ENCODE measurements at regions not wholly inside any gene's neighbourhood (a gene's known extent, or its start where the extent isn't known, plus 50 kb on each side); places are given as distances from the start of the nearest gene placed in this dataset.

GRCh38 chr7:137080516-137081203 is 212.2 kb downstream of the CHRM2 start:
- Histone ChIP-seq H3K27ac (ENCODE audit: low read depth, low read length) (no peak overlapping the region), H3K4me3 (ENCODE audit: low read length) (no peak overlapping the region), H3K27me3 (ENCODE audit: insufficient read depth, low read length, poor library complexity, severe bottlenecking) (no peaks in the 10 kb centered on the region), H3K9me3 (ENCODE audit: low read length) (no peaks in the 10 kb centered on the region), H3K36me3 (ENCODE audit: insufficient read depth, low read length) (no peaks in the 10 kb centered on the region), H3K4me1 (ENCODE audit: insufficient read depth, low read length) (no peaks in the 10 kb centered on the region)
- Mint-ChIP-seq H3K9me3 (peaks cover 6 to 16% (median 9%) of the 10 kb centered on the region in 5 donors), H3K36me3 (no peaks in the 10 kb centered on the region), H3K4me3 (no peak overlapping the region), H3K4me1 (no peaks in the 10 kb centered on the region), H3K27ac (no peak overlapping the region), H3K27me3 (no peaks in the 10 kb centered on the region)
- no peak for DNase-seq
- ChIA-PET POLR2A (no interaction called here), CTCF (no interaction called here)

- CTCF ChIA-PET = no interaction called here
Measured at GRCh38 chr7:137078781-137079180, 210.3 kb downstream of the CHRM2 start.

GRCh38 chr7:137074391-137075030 is 206.1 kb downstream of the CHRM2 start:
- Mint-ChIP-seq H3K36me3 (no peaks in the 10 kb centered on the region), H3K27me3 (no peaks in the 10 kb centered on the region)
- CTCF ChIA-PET = no interaction called here

More at GRCh38 chr7:137078781-137079180, 210.3 kb downstream of the CHRM2 start:
- H3K27ac Mint-ChIP-seq = no peak overlapping the region
- no peaks in the 10 kb centered on the region for H3K36me3 Mint-ChIP-seq
- no peaks in the 10 kb centered on the region for H3K27me3 ChIP-seq (ENCODE audit: insufficient read depth, low read length, poor library complexity, severe bottlenecking)
- peak overlapping the region in 1 of 7 donors; percentile 27 for H3K4me3 Mint-ChIP-seq
- H3K4me1 ChIP-seq (ENCODE audit: insufficient read depth, low read length) = no peaks in the 10 kb centered on the region
- no peaks in the 10 kb centered on the region for H3K9me3 ChIP-seq (ENCODE audit: low read length)
- no peaks in the 10 kb centered on the region for H3K36me3 ChIP-seq (ENCODE audit: insufficient read depth, low read length)
- H3K4me1 Mint-ChIP-seq = no peaks in the 10 kb centered on the region
- POLR2A ChIA-PET = no interaction called here
- no peaks in the 10 kb centered on the region for H3K27me3 Mint-ChIP-seq
- no peak overlapping the region for H3K4me3 ChIP-seq (ENCODE audit: low read length)
- DNase-seq = no peak
- no peak overlapping the region for H3K27ac ChIP-seq (ENCODE audit: low read depth, low read length)
- H3K9me3 Mint-ChIP-seq = peaks cover 4 to 11% (median 9%) of the 10 kb centered on the region in 5 donors

DNA sequence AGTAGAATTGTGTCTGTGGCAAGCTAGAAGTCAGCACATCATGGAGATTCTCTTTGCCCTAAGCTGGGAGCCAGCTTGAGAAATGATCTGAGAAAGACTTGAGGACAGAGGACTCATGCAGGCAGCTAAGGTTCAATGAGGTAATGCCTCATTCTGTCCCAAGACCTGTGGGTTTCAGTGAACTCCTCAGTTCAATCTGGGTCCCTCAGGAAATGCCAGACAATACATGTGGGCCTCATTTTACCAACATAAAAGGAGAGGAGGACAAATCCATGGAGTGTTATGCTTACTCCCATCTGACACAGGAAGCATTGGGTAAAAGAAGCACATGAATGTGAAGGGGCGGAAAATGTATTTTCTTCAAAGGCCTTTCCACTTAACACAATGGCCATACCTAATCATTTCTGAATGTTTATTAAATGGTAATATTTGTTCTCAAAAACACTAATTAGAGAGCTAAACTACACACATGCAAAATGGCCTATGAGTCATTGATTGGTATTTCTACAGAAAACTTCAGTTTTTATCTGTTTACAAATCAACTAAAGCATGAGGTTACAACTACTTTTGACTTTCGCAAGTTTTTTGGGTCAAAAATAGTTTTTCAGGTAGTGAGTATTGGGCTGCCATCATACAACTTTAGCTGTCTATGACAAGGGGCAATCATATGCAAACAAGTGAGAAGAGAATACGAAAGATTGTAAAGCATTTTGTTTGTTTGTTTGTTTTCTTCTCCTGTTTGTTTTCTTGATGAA is 205.3 kb downstream of the CHRM2 start:
- no peak overlapping the region for H3K27ac Mint-ChIP-seq
- H3K4me3 Mint-ChIP-seq = no peak overlapping the region
- no peaks in the 10 kb centered on the region for H3K4me1 Mint-ChIP-seq
- CTCF ChIA-PET = no interaction called here
- peaks cover 0 to 18% (median 4%) of the 10 kb centered on the region in 5 donors for H3K9me3 Mint-ChIP-seq
- POLR2A ChIA-PET = no interaction called here
- H3K27me3 Mint-ChIP-seq = no peaks in the 10 kb centered on the region
- no peak overlapping the region for H3K4me3 ChIP-seq (ENCODE audit: low read length)
- DNase-seq = no peak
- no peak overlapping the region for H3K27ac ChIP-seq (ENCODE audit: low read depth, low read length)
- no peaks in the 10 kb centered on the region for H3K4me1 ChIP-seq (ENCODE audit: insufficient read depth, low read length)
- H3K9me3 ChIP-seq (ENCODE audit: low read length) = no peaks in the 10 kb centered on the region
- H3K36me3 ChIP-seq (ENCODE audit: insufficient read depth, low read length) = no peaks in the 10 kb centered on the region
- no peaks in the 10 kb centered on the region for H3K27me3 ChIP-seq (ENCODE audit: insufficient read depth, low read length, poor library complexity, severe bottlenecking)
- H3K36me3 Mint-ChIP-seq = no peaks in the 10 kb centered on the region

More at GRCh38 chr7:137074391-137075030, 206.1 kb downstream of the CHRM2 start:
- Histone ChIP-seq H3K9me3 (ENCODE audit: low read length) (no peaks in the 10 kb centered on the region), H3K27me3 (ENCODE audit: insufficient read depth, low read length, poor library complexity, severe bottlenecking) (no peaks in the 10 kb centered on the region), H3K27ac (ENCODE audit: low read depth, low read length) (no peak overlapping the region), H3K4me1 (ENCODE audit: insufficient read depth, low read length) (no peaks in the 10 kb centered on the region), H3K4me3 (ENCODE audit: low read length) (no peak overlapping the region), H3K36me3 (ENCODE audit: insufficient read depth, low read length) (no peaks in the 10 kb centered on the region)
- no peak overlapping the region for H3K4me3 Mint-ChIP-seq
- H3K27ac Mint-ChIP-seq = no peak overlapping the region
- POLR2A ChIA-PET = no interaction called here
- H3K9me3 Mint-ChIP-seq = peaks cover 2 to 23% (median 7%) of the 10 kb centered on the region in 5 donors
- H3K4me1 Mint-ChIP-seq = no peaks in the 10 kb centered on the region
- DNase-seq = no peak

All from CD8-positive, alpha-beta memory T cell (primary cell).